ENCODE measurements at regions not wholly inside any gene's neighbourhood (a gene's known extent, or its start where the extent isn't known, plus 50 kb on each side); places are given as distances from the start of the nearest gene placed in this dataset.

- TF ChIP-seq CTCF (IDR thresholded peaks at IDR 0.05) = no peak
- H3K4me1 ChIP-seq = peaks cover 0 to 77% (median 40%) of the 10 kb centered on the region in 4 donors
- H3K9me3 ChIP-seq = no peaks in the 10 kb centered on the region
- H3K4me3 ChIP-seq = no peak overlapping the region
- no peaks in the 10 kb centered on the region for H3K36me3 ChIP-seq
- intact Hi-C loops (cut with DNase I; ENCODE audit: low total_unique reads) = no loop called here
- no peak for DNase-seq
- H3K27ac ChIP-seq = peak overlapping the region; percentile 61 to 73
- no peaks in the 10 kb centered on the region for H3K27me3 ChIP-seq
Measured at GRCh38 chr9:119955276-119955675, 586.0 kb upstream of the BRINP1 start.

- intact Hi-C loops (cut with DNase I; ENCODE audit: low total_unique reads) = no loop called here
- Histone ChIP-seq H3K27me3 (no peaks in the 10 kb centered on the region), H3K4me1 (peaks cover 0 to 63% (median 39%) of the 10 kb centered on the region in 4 donors), H3K4me3 (peak overlapping the region in 1 of 2 donors; percentile 6), H3K36me3 (no peaks in the 10 kb centered on the region), H3K9me3 (no peaks in the 10 kb centered on the region), H3K27ac (peak overlapping the region; percentile 53 to 55)
- DNase-seq = no peak
- TF ChIP-seq CTCF (IDR thresholded peaks at IDR 0.05) = no peak
Measured at GRCh38 chr9:119951591-119951990, 582.4 kb upstream of the BRINP1 start.

- H3K4me1 ChIP-seq = peaks cover 0 to 63% (median 36%) of the 10 kb centered on the region in 4 donors
- peak overlapping the region; percentile 53 to 55 for H3K27ac ChIP-seq
- intact Hi-C loops (cut with DNase I; ENCODE audit: low total_unique reads) = no loop called here
- H3K36me3 ChIP-seq = no peaks in the 10 kb centered on the region
- peak overlapping the region in 1 of 2 donors; percentile 6 for H3K4me3 ChIP-seq
- no peaks in the 10 kb centered on the region for H3K27me3 ChIP-seq
- DNase-seq = no peak
- no peaks in the 10 kb centered on the region for H3K9me3 ChIP-seq
- TF ChIP-seq CTCF (IDR thresholded peaks at IDR 0.05) = no peak
Measured at GRCh38 chr9:119951090-119951489, 581.9 kb upstream of the BRINP1 start.

- no peak overlapping the region for H3K27ac ChIP-seq
- H3K9me3 ChIP-seq = no peaks in the 10 kb centered on the region
- intact Hi-C loops (cut with DNase I; ENCODE audit: low total_unique reads) = no loop called here
- no peaks in the 10 kb centered on the region for H3K36me3 ChIP-seq
- no peak overlapping the region for H3K4me3 ChIP-seq
- DNase-seq = no peak
- no peak for TF ChIP-seq CTCF (IDR thresholded peaks at IDR 0.05)
- no peaks in the 10 kb centered on the region for H3K27me3 ChIP-seq
- H3K4me1 ChIP-seq = peaks cover 0 to 31% (median 11%) of the 10 kb centered on the region in 4 donors
Measured at GRCh38 chr9:119945686-119946085, 576.5 kb upstream of the BRINP1 start.

GRCh38 chr9:119941091-119941490 is 571.9 kb upstream of the BRINP1 start:
- Histone ChIP-seq H3K27me3 (no peaks in the 10 kb centered on the region), H3K4me1 (peaks cover 0 to 21% (median 5%) of the 10 kb centered on the region in 4 donors), H3K36me3 (no peaks in the 10 kb centered on the region), H3K27ac (no peak overlapping the region), H3K9me3 (no peaks in the 10 kb centered on the region), H3K4me3 (no peak overlapping the region)
- intact Hi-C loops (cut with DNase I; ENCODE audit: low total_unique reads) = no loop called here
- no peak for TF ChIP-seq CTCF (IDR thresholded peaks at IDR 0.05)
- no peak for DNase-seq

GRCh38 chr9:119938871-119939270 is 569.6 kb upstream of the BRINP1 start:
- intact Hi-C loops (cut with DNase I; ENCODE audit: low total_unique reads) = no loop called here
- no peak for DNase-seq

More at GRCh38 chr9:119938871-119939270, 569.6 kb upstream of the BRINP1 start:
- H3K27ac ChIP-seq = peak overlapping the region; percentile 1 to 28
- H3K36me3 ChIP-seq = no peaks in the 10 kb centered on the region
- H3K4me3 ChIP-seq = no peak overlapping the region
- no peaks in the 10 kb centered on the region for H3K9me3 ChIP-seq
- H3K27me3 ChIP-seq = no peaks in the 10 kb centered on the region
- peaks cover 0 to 12% (median 5%) of the 10 kb centered on the region in 4 donors for H3K4me1 ChIP-seq
- TF ChIP-seq CTCF (IDR thresholded peaks at IDR 0.05) = no peak
